NCI-H446 (cell line): ENCODE measurements at regions not wholly inside any gene's neighbourhood (a gene's known extent, or its start where the extent isn't known, plus 50 kb on each side); places are given as distances from the start of the nearest gene placed in this dataset.

ENCODE experiments used
- DNase-seq, 2 experiments: peaks; one replicate each; lab custom pipeline; 2025; lab: John Stamatoyannopoulos, UW

DNA sequence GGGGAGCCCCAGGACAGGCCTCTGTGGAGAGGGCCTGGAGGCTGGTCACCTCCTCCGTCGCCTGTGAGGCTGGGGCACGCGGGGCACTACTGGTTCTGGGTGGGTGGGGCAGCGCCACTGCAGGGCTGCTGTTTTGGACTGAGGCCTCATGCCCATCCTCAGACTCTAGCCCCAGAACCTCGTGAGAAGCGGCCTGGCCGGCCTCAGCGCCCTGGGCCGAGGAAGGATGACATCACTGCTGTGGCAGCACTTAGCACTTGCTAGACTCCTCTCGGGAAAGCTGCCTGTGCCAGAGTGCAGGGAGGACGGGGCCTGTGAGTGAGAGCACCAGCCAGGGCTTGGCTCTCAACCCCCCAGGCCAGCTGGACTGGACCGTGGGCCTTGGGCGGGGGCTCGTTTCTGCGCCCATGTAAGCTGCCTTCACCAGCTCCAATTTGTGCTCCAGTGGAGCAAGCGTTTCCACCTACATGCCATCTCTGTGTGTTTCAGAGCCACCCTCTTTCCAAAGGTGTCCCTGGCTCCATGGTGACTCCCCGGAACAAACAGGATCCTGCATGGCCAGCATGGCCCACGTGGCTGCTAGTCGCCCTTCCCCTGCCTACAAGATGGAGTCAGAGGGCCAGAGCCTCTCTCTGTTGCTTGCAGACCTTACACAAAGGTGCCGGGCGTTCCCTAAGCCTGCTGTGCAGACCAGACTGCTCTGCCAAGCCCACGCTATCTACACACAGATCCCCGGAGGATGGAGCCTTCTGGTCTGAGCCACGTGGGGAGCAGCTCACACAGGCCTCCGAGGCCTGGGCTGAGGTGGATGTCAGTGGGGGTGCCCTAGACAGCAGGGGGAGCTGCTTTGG, 102.9 kb downstream of the CTTN start:
- DNase-seq, result no peak

DNA sequence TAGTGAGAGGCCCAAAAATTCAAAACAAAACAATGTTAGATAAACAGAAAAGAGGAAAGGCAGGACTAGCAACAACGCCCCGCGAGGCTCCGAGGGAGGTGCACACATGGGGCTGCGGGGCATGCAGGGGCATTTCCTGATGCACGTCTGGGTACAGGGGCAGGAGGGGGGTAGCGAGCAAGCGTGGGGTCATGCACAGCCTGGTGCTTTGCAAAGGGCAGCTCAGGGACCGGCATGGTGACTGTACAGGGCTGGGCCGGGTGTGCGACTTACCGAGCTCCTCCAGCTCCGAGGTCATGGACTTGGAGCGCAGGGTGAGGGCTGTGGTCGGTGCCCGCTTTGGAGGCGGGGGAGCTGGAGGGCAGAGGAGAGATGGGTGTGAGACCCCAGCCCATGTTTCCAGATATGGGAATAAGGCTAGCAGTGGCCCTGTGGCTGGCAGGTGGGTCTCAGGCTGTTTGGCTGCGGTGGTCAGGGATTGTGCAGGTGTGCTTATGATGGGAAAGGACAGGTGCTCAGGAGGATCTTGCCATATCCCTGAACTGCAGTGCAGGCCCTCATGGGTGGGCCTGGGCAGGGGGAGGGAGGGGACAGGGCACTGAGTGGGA, 103.7 kb downstream of the CTTN start:
- DNase-seq, result no peak

DNA sequence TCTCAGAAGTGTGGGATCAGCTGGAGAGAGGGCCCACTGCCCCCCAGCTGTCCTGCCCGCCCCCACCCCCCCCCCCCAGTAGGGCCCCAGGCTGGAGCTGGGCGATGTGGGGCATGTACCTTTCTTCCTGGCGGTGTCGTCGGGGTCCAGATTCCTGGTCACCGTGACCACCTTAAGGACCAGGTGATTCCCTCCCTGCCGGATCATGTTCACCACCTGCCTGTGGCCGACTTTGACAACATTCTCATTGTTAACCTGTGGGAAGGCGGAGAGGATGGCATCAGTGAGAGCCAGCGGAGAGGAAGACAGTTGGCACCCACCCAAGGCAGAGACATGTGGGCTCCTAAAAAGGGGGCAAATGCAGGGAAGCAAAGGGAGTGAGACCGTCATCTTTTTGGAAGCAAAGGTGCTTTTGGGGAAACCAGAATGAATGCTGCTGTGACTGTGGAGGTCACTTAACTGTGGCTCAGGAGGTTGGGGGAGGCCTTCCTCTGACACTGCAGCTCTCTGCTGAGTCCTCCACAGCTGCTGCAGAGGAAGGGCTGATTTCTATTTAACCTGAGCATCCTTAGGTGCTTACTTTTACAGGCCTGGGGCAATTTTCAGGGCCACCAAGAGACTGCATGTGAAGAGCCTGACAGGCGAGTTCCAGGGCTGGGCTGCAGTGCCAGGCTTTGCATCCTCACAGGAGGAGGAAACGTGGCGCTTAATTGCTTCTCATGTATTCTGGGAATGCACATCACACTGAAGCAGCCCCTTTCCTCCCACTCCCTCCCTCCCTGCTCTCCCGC, 104.5 kb downstream of the CTTN start:
- no peak for DNase-seq

DNA sequence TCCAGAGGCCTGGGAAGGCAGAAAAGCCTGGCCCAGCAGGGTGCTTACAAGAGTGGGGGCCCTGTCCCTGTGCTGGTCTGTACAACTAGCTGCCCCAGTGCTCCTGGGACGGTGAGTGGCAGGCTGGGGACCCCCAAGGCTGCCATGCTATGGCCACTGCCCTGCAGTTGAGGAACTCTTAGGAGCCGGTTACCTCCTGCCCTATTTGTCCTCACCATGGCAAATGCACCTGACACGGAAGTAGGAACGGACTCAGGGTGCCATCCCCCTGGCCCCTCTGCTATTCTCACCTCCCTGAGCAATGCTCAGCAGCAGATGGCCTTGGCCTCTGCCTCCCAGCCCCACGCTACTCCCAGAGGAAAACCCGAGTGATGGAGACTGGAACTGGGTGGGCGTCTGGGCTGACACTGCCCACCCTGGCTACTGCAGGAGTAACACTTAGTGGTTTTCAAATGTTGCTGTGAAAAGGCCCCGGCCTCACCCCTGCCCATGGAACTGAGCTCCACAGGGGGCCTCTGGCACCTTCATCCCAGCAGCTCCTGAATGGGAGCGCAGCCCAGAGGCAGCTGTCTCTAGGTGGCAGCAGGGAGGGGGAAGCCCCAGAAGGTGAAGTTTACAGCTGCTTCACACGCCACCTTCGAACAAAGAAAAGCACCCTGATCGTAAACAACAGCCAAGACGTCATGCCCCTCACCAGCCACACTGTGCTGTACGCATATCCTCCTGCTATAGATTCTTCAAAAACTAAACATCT, 105.3 kb downstream of the CTTN start:
- no peak for DNase-seq

DNA sequence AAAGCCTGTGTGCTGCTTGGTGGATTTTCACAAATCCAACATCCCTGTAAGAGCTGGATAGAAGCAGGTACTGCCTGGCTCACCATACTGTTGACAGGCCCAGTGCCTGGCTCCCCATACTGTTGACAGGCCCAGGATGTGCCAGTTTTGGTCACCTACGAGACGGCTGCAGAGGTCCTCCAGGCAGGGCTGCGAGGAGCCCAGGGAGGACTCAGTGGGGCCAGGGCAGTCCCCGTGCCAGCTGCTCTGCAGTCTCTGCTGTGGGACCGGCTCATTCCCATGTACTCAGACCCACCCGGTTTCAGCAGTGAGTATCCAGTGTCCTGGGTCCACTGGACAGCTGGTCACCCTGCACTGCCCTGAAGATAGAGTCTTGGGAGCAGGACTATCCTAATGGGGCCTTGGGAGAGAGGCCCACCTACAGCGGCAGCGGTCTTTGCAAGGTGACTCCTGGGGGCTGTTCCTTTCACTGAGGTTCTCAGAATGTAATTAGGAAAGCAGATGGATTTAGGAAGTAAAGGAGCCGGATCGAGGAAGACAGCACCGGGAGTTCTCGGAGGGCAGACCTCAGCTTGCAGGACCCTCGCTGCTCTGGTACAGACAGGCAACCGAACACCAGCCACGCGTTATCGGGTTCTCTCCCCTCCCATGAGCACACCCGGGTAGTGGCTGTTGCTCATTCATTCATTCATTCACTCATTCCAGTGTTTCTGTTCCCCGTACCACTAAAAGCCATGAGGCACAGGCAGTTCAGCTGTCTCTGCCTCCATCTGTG, 106.1 kb downstream of the CTTN start:
- DNase-seq, result no peak

DNA sequence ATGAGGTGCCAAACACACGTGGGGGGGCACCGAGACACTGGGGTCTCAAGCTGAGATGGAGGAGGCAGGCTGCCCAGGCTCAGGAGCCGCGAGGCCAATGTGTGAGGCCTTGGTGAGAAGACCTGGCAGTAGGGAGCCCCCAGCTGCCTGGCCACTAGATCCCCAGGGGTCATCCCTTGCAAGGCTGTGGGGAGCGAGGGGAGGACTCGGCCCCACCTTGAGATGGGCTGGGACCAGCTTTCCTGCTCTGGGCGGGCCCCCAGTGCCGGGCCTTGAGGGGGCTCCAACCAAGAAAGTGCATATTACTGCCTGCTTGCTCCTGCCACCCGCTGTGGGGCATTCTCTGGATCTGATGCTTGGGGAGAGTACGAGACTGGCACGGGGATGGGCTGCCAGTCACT, 107.0 kb downstream of the CTTN start:
- no peak for DNase-seq

DNA sequence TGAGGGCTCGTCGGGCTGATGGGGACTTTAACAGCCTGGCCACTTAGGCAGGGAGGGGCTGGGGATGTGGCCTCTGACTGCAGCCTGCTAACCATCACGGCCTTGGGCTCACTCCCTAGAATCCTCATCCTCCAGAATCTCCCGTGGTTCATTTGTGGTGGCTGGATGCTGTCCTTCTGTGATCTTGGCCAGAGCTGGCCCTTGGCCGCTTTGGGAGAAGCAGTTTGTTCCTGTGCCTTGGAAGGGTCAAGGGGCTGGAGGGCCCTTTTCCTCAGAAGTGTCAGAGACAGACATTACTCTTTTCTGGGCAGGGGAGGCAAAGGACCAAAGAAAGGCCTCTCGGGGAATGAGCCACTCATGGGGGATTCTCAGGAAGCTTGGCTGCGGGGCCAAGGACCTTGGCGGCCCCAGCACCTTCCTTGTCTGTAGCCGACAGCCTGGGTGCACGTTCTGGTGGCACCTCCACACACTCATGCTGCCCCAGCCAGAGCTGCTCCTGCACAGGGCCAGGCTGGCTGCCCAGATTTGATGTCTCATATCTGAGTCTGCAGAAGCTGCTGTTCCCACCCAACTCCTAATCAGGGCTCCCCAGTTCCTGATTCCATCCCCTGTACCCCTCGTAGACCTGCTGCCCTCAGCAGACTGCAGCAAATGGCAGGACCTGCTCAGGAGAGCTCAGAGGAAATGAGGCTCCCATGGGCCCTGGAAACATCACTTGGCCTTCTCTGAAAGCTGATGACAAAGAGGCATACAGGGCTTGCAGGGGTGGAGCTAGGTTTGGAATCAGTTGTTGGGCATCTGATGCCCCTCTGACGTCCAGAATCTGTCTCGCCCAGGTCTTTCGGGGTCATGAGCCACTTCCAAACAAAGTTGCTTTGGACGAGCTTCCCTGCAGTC, 107.7 kb downstream of the CTTN start:
- DNase-seq, result no peak

DNA sequence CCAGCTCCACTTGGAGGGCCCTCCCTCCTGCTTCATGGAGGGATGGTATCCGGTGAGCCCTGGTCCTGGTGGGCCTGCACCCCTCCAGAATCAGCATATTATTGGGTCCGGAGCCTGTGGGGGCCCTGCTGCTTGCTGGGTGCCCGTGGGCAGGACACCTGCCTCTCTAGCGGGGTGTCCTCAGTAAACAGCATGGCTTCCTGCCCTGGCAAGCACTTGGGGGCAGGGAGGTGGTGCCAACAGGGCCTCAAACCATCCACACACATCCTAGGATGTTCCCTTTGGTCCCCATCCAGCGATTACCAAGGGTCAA, 108.3 kb downstream of the CTTN start:
- DNase-seq, result no peak

DNA sequence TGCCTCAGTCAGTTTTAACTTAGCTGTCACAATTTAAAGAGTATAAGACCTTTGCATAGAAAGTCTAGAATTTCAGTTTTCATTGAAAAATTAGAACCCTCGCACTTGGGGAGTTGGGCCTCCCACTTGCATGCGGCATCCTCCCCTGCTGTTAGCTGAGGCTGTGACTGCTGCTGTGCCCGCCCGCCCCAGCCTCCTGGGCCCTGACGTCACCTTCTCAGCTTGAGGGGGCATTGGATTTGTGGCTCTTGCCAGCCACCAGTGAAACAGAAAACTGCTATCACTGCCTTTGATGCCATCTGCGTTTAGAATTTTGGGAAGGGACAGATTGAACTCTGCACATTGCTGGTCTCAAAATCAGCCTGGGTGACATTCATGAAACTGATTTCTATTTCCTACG, 108.7 kb downstream of the CTTN start:
- no peak for DNase-seq

DNA sequence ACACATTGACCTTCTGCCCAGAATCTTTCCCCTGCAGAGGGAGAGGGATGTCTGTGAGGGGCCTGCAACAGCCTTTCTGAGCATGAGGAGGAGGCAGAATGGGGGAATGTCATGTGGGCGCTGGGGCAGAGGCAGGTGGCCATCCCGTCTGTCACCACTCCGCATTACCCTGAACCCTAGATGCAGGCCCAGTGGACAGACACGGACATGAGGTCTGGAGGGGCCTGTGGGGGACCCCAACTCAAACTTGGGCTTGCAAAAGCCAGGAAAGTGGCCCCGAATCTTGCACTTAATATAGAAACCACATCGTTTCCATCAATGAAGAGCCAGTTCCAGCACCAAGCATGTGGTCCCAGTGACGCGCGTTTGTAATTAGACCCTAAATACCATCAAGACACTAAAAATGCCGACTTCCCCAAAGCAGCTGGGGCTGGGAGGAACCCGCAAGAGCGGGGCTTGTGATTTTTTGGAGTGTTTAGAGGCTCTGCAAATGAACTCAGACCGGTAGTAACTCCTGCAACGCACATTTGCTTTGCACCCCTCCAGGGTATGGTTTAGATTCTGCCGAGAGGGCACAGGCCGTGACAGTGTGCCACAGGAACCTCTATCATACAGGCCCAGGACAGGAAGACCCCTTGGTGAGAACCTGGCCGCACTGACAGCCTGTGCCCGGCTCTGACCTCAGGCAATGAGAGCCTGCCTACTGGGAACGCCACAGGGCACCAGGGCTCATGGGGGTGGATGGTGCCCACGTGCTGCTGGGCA, 109.3 kb downstream of the CTTN start:
- DNase-seq, result no peak

DNA sequence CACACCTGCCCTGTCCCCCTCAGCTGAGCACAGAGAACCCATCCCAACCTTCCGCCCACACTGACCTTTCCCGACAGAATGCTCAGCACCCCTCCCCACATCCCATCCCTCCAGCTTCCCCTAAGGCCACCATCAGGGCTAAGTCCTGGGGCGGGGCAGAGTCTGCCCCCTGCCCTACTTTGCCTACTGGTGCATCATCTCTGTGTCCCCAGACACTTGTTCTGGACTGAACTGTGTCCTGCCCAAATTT, 109.8 kb downstream of the CTTN start:
- DNase-seq, result no peak

DNA sequence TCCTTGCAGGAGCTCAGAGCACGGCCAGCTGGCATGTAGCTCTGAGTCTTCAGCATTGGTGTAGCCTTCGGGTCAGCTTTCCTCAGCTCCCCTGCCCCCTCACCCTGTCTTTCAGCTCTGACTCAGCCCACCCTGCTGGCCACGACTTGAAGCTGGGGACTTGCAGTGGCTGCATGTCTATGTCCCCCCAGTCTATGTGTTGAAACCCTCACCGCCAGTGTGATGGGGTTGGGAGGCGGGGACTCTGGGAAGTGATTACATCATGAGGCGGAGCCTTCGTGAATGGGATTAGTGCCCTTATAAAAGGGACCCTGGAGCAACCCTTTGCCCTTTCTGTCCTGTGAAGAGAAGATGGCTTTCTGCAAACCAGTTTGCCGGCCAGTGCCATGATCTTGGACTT, 111.1 kb downstream of the CTTN start:
- no peak for DNase-seq

DNA sequence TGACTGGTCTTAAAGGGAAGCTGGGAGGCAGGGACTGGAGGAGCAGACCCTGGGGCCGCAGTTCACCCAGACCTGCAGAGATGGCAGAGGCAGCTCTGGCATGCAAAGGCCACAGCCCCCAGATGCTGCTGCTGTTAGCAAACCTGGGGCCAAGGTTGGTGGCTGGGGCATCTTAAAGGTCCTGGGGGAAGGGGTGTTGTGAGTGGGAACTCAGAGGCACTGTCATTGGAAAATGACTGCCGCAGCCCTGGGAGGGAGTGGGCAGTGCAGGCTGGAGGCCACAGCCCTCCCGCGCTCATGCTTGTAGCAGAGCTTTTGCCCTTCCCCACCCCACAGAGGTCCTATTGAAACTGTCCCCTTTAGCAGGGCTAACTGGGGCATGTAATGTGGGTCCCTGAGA, 111.8 kb downstream of the CTTN start:
- no peak for DNase-seq

DNA sequence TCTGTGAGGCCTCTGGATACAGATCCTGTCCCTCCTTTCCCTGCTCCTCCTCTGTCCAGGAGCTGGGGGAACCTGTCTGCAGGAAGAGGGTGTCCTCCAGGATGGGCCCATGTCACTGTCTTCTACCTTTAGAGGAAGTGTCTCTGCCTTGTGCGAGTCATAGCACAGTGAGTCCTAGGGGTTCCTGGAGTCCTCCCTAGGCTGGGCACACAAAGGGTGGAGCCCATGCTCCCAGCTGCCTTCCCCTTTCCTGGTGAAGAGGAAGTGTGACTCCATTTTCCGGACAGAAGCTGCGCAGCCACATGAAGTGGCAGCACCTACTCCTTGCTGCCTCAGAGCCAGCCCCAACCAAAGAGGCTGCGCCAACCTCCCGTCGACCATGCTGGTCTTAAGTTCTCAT, 112.2 kb downstream of the CTTN start:
- no peak for DNase-seq

DNA sequence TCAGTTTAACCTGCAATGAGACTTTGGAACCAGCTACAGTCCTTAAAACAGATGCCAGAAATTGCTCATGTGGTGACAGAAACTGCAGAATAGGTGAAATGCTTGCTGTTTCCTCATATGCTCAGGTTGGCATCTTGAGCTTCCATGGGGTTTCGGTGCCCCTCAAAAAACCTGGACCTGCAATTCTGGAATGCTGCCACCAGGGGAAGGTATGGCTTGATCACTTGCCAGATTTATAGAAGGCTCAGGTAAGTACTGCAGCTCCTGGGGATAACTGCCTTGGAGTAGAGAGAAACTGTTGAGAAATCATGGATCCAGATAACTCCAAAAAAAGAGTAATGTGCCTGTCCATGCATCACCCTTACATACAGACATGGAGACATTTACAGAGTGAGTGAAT, 113.0 kb downstream of the CTTN start:
- DNase-seq, result no peak

DNA sequence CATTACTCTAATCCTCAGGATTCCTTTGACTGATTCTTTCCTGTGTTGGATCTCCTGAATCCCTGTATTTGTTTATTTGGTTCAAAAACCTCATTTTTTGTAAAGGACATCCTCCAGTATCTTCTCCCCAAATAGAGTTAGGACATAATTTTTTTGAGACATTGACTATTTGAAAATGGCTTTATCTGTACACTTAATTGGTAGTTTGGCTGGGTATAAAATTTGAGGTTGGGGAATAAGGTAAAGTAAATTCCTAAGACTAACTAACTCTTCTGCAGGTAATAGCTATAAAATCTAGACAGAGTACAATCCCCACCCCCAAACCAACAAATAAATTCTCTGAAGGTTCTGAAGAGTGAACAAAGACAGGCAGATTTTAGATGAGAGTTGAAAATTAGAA, 114.4 kb downstream of the CTTN start:
- DNase-seq, result no peak

DNA sequence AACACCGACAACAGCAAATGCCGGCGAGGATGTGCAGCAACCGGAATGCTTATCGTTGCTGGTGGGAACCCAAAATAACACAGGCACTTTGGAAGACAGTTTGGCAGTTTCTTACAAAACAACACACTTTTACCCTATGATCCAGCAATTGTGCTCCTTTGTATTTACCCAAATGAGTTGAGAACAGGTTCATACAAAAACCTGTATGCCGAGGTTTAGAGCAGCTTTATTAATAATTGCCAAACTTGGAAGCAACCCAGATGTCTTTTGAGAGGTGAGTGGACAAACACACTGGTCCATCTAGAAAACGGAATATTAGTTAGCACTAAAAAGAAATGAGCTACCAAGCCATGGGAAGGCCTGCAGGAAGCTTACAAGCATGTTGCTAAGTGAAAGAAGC, 118.9 kb downstream of the CTTN start:
- no peak for DNase-seq

DNA sequence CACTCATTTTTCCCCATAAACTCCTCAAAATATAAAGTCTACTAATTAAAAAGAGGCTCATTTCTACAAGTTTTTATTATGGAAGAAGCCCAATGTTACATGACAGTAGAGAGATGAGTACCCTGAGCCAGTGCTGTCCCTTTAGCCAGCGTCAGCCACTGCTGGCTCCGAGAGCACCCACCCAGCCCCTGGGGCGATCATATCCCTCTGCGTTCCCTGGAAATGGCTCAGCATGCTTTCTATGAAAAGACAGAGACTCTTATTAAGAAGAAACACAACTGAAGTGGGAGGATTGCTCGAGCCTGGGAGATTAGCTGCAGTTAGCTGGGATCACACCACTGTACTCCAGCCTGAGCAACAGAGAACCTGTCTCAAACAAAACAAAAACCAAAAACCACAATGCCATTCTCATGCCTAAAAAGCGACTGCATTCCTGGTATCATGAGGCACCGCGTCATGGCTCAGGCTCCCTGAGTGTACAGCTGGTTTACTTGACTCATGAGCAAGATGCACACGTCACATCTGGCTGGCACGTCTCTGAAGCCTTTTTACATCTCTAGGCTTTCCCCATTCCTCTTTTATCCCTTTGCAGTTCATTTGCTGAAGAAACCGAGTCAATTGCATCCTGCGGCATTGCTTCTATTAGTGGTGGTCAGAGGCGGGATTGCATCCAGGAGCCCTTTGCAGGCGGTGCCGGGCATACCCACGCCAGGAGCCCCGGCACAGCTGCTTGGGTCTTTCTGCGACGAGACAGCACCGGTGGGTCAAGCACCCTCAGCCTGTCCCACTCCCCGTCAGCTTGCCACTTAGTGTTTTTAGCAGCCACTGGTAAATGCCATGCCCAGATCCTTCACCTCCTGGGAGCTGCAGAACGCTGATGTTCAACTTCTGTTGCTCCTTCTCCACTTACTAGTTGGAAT, 119.9 kb downstream of the CTTN start:
- DNase-seq, result no peak

DNA sequence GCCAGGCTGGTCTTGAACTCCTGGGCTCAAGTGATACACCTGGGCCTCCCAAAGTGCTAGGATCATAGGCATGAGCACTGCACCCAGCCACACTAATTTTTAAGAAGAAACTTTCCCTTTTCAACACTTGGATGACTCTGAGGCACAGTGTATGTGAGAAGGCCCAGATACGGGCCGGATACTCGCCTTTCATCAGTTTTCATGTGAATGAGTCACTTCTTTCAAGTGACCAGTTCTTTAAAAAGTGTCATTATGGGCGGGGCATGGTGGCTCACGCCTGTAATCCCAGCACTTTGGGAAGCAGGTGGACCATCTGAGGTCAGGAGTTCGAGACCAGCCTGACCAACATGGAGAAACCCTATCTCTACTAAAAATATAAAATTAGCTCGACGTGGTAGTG, 120.8 kb downstream of the CTTN start:
- no peak for DNase-seq
